HG03342 (cell line): ENCODE measurements at regions not wholly inside any gene's neighbourhood (a gene's known extent, or its start where the extent isn't known, plus 50 kb on each side); places are given as distances from the start of the nearest gene placed in this dataset.
A peak's percentile ranks its signal among the peaks of the same experiment; 100 is the strongest.

Experiments
- ATAC-seq: cut with Tn5 transposase; IDR thresholded peaks from one replicate; pipeline ENCODE4 v1.9.1; 2021; ENCODE audit warnings: mild to moderate bottlenecking, moderate library complexity; ENCODE audit not compliant: unreplicated experiment

DNA sequence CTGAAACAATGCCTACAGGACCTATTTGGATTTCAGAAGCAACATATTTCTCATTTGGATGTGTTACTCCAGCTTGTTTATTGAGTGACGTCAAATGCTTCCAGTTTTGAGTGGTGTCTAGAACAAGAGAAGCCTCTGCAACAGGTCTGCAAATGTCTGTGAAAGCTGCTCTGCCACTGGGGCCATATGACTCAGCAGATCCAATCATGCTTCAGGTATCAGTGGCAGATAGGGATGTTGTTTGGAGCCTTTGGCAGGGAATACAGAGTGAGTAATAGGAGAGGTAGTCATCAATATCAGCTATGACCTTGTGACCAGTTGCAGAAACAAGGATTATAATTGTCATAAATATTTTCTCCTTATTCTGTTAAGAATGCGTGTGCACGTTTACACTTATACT, 141.1 kb upstream of the ZXDA start:
- ATAC-seq = no peak

- ATAC-seq = no peak
Measured at GRCh38 chrX:58044130-58044529, 133.9 kb upstream of the ZXDA start.

- peak; percentile 59 for ATAC-seq
Measured at GRCh38 chrX:58025979-58026378, 115.7 kb upstream of the ZXDA start.

GRCh38 chrX:57985951-57986350, 75.7 kb upstream of the ZXDA start:
- no peak for ATAC-seq

DNA sequence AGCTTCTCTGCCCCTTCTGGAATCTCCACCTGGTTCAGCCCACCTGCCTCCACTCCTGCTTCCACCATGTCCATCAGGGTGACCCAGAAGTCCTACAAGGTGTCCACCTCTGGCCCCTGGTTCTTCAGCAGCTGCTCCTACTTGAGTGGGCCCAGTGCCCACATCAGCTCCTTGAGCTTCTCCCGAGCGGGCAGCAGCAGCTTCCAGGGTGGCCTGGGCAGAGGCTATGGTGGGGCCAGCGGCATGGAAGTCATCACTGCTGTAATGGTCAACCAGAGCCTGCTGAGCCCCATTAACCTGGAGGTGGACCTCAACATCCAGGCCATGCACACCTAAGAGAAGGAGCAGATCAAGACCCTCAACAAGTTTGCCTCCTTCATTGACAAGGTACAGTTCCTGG, 74.4 kb upstream of the ZXDA start:
- no peak for ATAC-seq

DNA sequence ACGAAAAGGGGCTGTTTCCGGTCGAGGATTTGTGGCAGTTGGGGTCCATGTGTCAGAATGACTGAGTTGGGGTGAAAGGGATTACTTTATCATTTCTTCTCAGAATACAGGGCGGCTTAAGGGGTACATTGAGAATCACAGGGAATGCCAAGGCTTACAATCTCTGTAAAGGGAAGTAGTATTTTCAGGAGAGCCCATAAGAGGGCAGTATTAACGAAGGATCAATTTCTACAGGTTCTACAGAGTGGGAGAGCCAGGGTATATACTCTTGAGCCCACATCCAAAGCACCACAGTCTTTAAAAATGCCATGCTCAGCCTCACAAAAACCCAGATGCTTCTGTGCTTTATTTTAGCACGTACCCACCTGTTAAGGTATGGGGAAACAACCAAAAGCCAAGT, 67.7 kb upstream of the ZXDA start:
- no peak for ATAC-seq

GRCh38 chrX:57964975-57965374, 54.7 kb upstream of the ZXDA start:
- no peak for ATAC-seq
